ENCODE measurements at regions not wholly inside any gene's neighbourhood (a gene's known extent, or its start where the extent isn't known, plus 50 kb on each side); places are given as distances from the start of the nearest gene placed in this dataset.

DNA sequence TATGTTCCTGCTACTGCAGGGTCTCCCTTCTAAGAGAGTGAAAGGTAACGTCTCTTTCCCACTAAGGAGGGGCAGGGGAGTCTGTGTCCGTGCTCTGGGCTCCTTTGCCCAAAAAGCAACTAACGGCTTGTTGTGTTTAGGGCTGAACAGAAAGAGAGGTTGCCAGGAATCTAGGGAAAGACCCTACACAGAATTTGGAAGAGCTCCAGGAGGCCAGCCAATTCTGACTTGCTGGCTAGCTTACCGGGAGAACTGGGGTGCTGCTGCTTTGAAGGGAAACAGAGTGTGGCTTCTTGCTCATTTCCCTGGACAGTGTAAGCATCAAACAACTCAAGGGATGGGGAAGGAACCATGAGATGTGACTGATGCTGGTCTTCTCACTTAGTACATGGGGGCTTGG, 176.1 kb downstream of the GADD45G start:
- Histone ChIP-seq H3K79me2 (ENCODE audit: control insufficient read depth, insufficient read depth, low read length) (no peaks in the 10 kb centered on the region), H3K9me3 (replicated peaks; ENCODE audit: control insufficient read depth, insufficient read depth, low read length) (no peaks in the 10 kb centered on the region), H2AFZ (ENCODE audit: control insufficient read depth, low read depth, low read length) (no peak overlapping the region), H3K4me3 (no peak overlapping the region), H3K9ac (ENCODE audit: control insufficient read depth, insufficient read depth, low read length) (no peak overlapping the region), H3K27ac (ENCODE audit: control insufficient read depth, insufficient read depth) (no peak overlapping the region), H4K20me1 (ENCODE audit: control insufficient read depth, insufficient read depth) (no peaks in the 10 kb centered on the region), H3K27me3 (replicated peaks in 1 of 2; ENCODE audit: control insufficient read depth in 2 of 2, insufficient read depth in 2 of 2, low read length in 1 of 2) (no peaks in the 10 kb centered on the region; a peak in 1 of 4 replicates), H3K36me3 (ENCODE audit: control insufficient read depth in 2 of 2, insufficient read depth in 2 of 2, low read length in 1 of 2) (no peaks in the 10 kb centered on the region), H3K4me1 (ENCODE audit: control insufficient read depth, insufficient read depth, low read length) (no peaks in the 10 kb centered on the region; the same call in 1 of the 2 replicates), H3K4me2 (ENCODE audit: control insufficient read depth, insufficient read depth) (no peak overlapping the region)
- ChIA-PET POLR2A (interaction anchor here (0.6 kb wide), 1 partner anchor 65 kb away, joined by 5 read pairs; no protein-coding TSS in a partner anchor), RAD21 (ENCODE audit: unreplicated experiment) (interaction anchor here (1.1 to 1.2 kb wide), 2 partner anchors 27 to 119 kb away, joined by 3 to 4 read pairs; no protein-coding TSS in a partner anchor), CTCF (interaction anchor here (1.4 to 1.6 kb wide), 2 partner anchors 13 to 16 kb away, joined by 3 read pairs; no protein-coding TSS in a partner anchor), SMC1A (ENCODE audit: uncharacterized antibody, unreplicated experiment) (interaction anchor here (1.4 to 2.4 kb wide), 4 partner anchors 17 to 37 kb away, joined by 3 to 13 read pairs (median 8); no protein-coding TSS in a partner anchor)
- ATAC-seq (no peak), DNase-seq (ENCODE audit: low read depth, low spot score) (no peak), FAIRE-seq (no peak)
- intact Hi-C loops (cut with micrococcal nuclease; ENCODE audit: unreplicated experiment) (no loop called here), in situ Hi-C loops (cut with MboI) (no loop called here)
- WGBS (ENCODE audit: insufficient coverage, insufficient replicate concordance, low lambda C conversion rate, missing lambda C conversion rate), result 50% methylated on average over 4 of the region's 4 CpGs
- BruUV-seq (replicated peaks), result no TSS peak
- TF ChIP-seq, protein P1, sequence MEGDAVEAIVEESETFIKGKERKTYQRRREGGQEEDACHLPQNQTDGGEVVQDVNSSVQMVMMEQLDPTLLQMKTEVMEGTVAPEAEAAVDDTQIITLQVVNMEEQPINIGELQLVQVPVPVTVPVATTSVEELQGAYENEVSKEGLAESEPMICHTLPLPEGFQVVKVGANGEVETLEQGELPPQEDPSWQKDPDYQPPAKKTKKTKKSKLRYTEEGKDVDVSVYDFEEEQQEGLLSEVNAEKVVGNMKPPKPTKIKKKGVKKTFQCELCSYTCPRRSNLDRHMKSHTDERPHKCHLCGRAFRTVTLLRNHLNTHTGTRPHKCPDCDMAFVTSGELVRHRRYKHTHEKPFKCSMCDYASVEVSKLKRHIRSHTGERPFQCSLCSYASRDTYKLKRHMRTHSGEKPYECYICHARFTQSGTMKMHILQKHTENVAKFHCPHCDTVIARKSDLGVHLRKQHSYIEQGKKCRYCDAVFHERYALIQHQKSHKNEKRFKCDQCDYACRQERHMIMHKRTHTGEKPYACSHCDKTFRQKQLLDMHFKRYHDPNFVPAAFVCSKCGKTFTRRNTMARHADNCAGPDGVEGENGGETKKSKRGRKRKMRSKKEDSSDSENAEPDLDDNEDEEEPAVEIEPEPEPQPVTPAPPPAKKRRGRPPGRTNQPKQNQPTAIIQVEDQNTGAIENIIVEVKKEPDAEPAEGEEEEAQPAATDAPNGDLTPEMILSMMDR (IDR thresholded peaks at IDR 0.05 in 2 of 3, conservative IDR thresholded peaks at IDR 0.05 in 1 of 3; ENCODE audit: control insufficient read depth in 2 of 3, extremely low read depth in 1 of 3, insufficient read depth in 1 of 3, low read depth in 3 of 3, low read length in 3 of 3), result no peak
- TF ChIP-seq, protein P2, sequence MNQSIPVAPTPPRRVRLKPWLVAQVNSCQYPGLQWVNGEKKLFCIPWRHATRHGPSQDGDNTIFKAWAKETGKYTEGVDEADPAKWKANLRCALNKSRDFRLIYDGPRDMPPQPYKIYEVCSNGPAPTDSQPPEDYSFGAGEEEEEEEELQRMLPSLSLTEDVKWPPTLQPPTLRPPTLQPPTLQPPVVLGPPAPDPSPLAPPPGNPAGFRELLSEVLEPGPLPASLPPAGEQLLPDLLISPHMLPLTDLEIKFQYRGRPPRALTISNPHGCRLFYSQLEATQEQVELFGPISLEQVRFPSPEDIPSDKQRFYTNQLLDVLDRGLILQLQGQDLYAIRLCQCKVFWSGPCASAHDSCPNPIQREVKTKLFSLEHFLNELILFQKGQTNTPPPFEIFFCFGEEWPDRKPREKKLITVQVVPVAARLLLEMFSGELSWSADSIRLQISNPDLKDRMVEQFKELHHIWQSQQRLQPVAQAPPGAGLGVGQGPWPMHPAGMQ (IDR thresholded peaks at IDR 0.05; ENCODE audit: borderline replicate concordance), result no peak
- no peak for TF ChIP-seq ZSCAN29 (IDR thresholded peaks at IDR 0.05)
- no peak for TF ChIP-seq FOXM1 (IDR thresholded peaks at IDR 0.05; ENCODE audit: low read depth, low read length)
- TF ChIP-seq TCF12 (IDR thresholded peaks at IDR 0.05; ENCODE audit: low read depth, low read length), result no peak
- no peak for TF ChIP-seq CHD2 (IDR thresholded peaks at IDR 0.05; ENCODE audit: borderline replicate concordance, low read depth, low read length)
